HepG2 (cell line): ENCODE measurements at regions not wholly inside any gene's neighbourhood (a gene's known extent, or its start where the extent isn't known, plus 50 kb on each side); places are given as distances from the start of the nearest gene placed in this dataset.

Source experiments
- CTCF ChIP-seq: sonication (generic); formaldehyde crosslinking; IDR thresholded peaks from 2 replicates; pipeline ENCODE4 v1.5.0; 2020; ENCODE audit warnings: mild to moderate bottlenecking, missing genetic modification reagents, moderate library complexity
- MATR3 ChIP-seq: sonication (generic); formaldehyde crosslinking; IDR thresholded peaks from 2 replicates; pipeline ENCODE4 v1.4.0; 2020; ENCODE audit warnings: missing genetic modification reagents
- MTERF4 ChIP-seq: sonication (generic); formaldehyde crosslinking; IDR thresholded peaks from 2 replicates; pipeline ENCODE4 v1.8.0; 2023; ENCODE audit warnings: mild to moderate bottlenecking, missing genetic modification reagents
- POLR2AphosphoS5 ChIP-seq: IDR thresholded peaks from 2 replicates; pipeline ENCODE4 v1.6.1; 2012; ENCODE audit warnings: low read depth, low read length
- SMARCE1 ChIP-seq: fragments of 450-650 bp; IDR thresholded peaks from 2 replicates; pipeline ENCODE4 v1.6.1; 2017; ENCODE audit warnings: borderline replicate concordance
- SUZ12 ChIP-seq: fragments of 150-350 bp; IDR thresholded peaks from 2 replicates; pipeline ENCODE4 v1.6.1; 2014; ENCODE audit warnings: low read depth, low read length
- TAF1 ChIP-seq: sonication (generic); formaldehyde crosslinking; IDR thresholded peaks from 2 replicates; pipeline ENCODE4 v1.4.0; 2020; ENCODE audit warnings: missing genetic modification reagents
- THAP9 ChIP-seq: sonication (generic); formaldehyde crosslinking; IDR thresholded peaks from 2 replicates; pipeline ENCODE4; 2020; ENCODE audit warnings: missing genetic modification reagents, mild to moderate bottlenecking, borderline replicate concordance
- ZNF501 ChIP-seq: sonication (generic); formaldehyde crosslinking; IDR thresholded peaks from 2 replicates; pipeline ENCODE4 v1.5.1; 2020; ENCODE audit warnings: mild to moderate bottlenecking, moderate library complexity, missing genetic modification reagents

- TF ChIP-seq POLR2AphosphoS5 (no peak), SUZ12 (no peak), CTCF (CRISPR knock-in tag) (no peak), SMARCE1 (no peak), MATR3 (CRISPR knock-in tag) (no peak), MTERF4 (CRISPR knock-in tag) (no peak), ZNF501 (CRISPR knock-in tag) (no peak), TAF1 (CRISPR knock-in tag) (no peak), THAP9 (no peak)
Measured at GRCh38 chr10:10126218-10126617, 891.5 kb upstream of the CELF2 start.
